ENCODE measurements at regions not wholly inside any gene's neighbourhood (a gene's known extent, or its start where the extent isn't known, plus 50 kb on each side); places are given as distances from the start of the nearest gene placed in this dataset.

GRCh38 chr5:31049936-31050704 lies 143.4 kb upstream of the CDH6 start:
- H3K27ac ChIP-seq = no peak overlapping the region
- H3K4me3 ChIP-seq = no peak overlapping the region
- DNase-seq (ENCODE audit: low spot score in 2 of 2) = no peak
- H3K4me1 ChIP-seq = no peaks in the 10 kb centered on the region
- intact Hi-C loops (cut with DNase I; ENCODE audit: low total_unique reads) = no loop called here
- TF ChIP-seq CTCF (IDR thresholded peaks at IDR 0.05) = no peak
- H3K27me3 ChIP-seq = no peaks in the 10 kb centered on the region
- H3K36me3 ChIP-seq = no peaks in the 10 kb centered on the region
- H3K9me3 ChIP-seq = no peaks in the 10 kb centered on the region

GRCh38 chr5:31049461-31049860 lies 144.0 kb upstream of the CDH6 start:
- Histone ChIP-seq H3K4me3 (no peak overlapping the region), H3K36me3 (no peaks in the 10 kb centered on the region), H3K9me3 (no peaks in the 10 kb centered on the region), H3K27ac (no peak overlapping the region), H3K27me3 (no peaks in the 10 kb centered on the region), H3K4me1 (no peaks in the 10 kb centered on the region)
- intact Hi-C loops (cut with DNase I; ENCODE audit: low total_unique reads) = no loop called here
- no peak for TF ChIP-seq CTCF (IDR thresholded peaks at IDR 0.05)
- no peak for TF ChIP-seq POLR2A (IDR thresholded peaks at IDR 0.05)
- TF ChIP-seq POLR2AphosphoS5 (IDR thresholded peaks at IDR 0.05) = no peak
- DNase-seq (ENCODE audit: low spot score in 2 of 2) = no peak

GRCh38 chr5:31048282-31049270 lies 144.9 kb upstream of the CDH6 start:
- no peak overlapping the region for H3K4me3 ChIP-seq
- H3K36me3 ChIP-seq = no peaks in the 10 kb centered on the region
- intact Hi-C loops (cut with DNase I; ENCODE audit: low total_unique reads) = no loop called here
- no peak for DNase-seq (ENCODE audit: low spot score in 2 of 2)
- H3K27me3 ChIP-seq = no peaks in the 10 kb centered on the region
- no peaks in the 10 kb centered on the region for H3K9me3 ChIP-seq
- H3K4me1 ChIP-seq = no peaks in the 10 kb centered on the region
- no peak for TF ChIP-seq POLR2AphosphoS5 (IDR thresholded peaks at IDR 0.05)
- H3K27ac ChIP-seq = no peak overlapping the region

- no peak for TF ChIP-seq POLR2A (IDR thresholded peaks at IDR 0.05)
- intact Hi-C loops (cut with DNase I; ENCODE audit: low total_unique reads) = no loop called here
Observed at GRCh38 chr5:31047621-31048020, 145.9 kb upstream of the CDH6 start.

GRCh38 chr5:31047007-31047406 lies 146.5 kb upstream of the CDH6 start:
- no peaks in the 10 kb centered on the region for H3K4me1 ChIP-seq
- no peak for TF ChIP-seq POLR2A (IDR thresholded peaks at IDR 0.05)
- TF ChIP-seq POLR2AphosphoS5 (IDR thresholded peaks at IDR 0.05) = no peak
- no peaks in the 10 kb centered on the region for H3K9me3 ChIP-seq
- no peaks in the 10 kb centered on the region for H3K27me3 ChIP-seq
- no peak overlapping the region for H3K27ac ChIP-seq
- no peak for DNase-seq (ENCODE audit: low spot score in 2 of 2)
- intact Hi-C loops (cut with DNase I; ENCODE audit: low total_unique reads) = no loop called here
- no peaks in the 10 kb centered on the region for H3K36me3 ChIP-seq
- H3K4me3 ChIP-seq = no peak overlapping the region

More at GRCh38 chr5:31047621-31048020, 145.9 kb upstream of the CDH6 start:
- H3K4me3 ChIP-seq = no peak overlapping the region
- no peaks in the 10 kb centered on the region for H3K36me3 ChIP-seq
- no peaks in the 10 kb centered on the region for H3K27me3 ChIP-seq
- no peak for DNase-seq (ENCODE audit: low spot score in 2 of 2)
- no peaks in the 10 kb centered on the region for H3K4me1 ChIP-seq
- no peak overlapping the region for H3K27ac ChIP-seq
- no peaks in the 10 kb centered on the region for H3K9me3 ChIP-seq

- H3K4me1 ChIP-seq = no peaks in the 10 kb centered on the region
- no peak for DNase-seq (ENCODE audit: low spot score in 2 of 2)
- TF ChIP-seq POLR2A (IDR thresholded peaks at IDR 0.05) (no peak), CTCF (IDR thresholded peaks at IDR 0.05) (no peak), POLR2AphosphoS5 (IDR thresholded peaks at IDR 0.05) (no peak)
- H3K36me3 ChIP-seq = no peaks in the 10 kb centered on the region
- no peaks in the 10 kb centered on the region for H3K27me3 ChIP-seq
- no peak overlapping the region for H3K27ac ChIP-seq
- peaks cover 0 to 9% of the 10 kb centered on the region in 2 donors for H3K9me3 ChIP-seq
- intact Hi-C loops (cut with DNase I; ENCODE audit: low total_unique reads) = loop anchor here (10.0 kb wide), 1 partner anchor 92 kb away; no protein-coding TSS in a partner anchor
- H3K4me3 ChIP-seq = no peak overlapping the region
Observed at GRCh38 chr5:31036411-31036810, 157.1 kb upstream of the CDH6 start.
